ENCODE measurements at regions not wholly inside any gene's neighbourhood (a gene's known extent, or its start where the extent isn't known, plus 50 kb on each side); places are given as distances from the start of the nearest gene placed in this dataset.

DNA sequence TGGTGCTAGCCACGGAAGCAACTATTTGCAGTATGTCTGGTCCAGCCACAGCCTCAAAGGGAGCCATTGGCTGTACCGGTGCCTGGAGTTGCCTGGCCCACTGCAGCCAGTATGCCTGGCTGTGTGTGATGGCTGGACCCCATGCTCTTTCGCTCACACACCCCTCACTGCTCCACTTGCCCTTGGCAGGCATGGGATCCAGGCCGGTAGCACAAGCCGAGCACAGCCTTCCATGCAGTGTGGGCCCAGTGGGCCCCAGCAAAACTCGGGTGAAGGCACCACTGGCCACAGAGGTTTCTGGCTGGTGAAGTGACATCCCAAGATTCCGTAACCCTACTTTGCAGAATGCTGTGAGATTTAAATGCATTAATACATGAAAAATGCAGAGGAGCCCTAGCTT lies 665.8 kb downstream of the PLPP3 start:
- Histone ChIP-seq H3K4me3 (no peak overlapping the region), H3K36me3 (replicated peaks) (no peaks in the 10 kb centered on the region), H3K4me1 (no peaks in the 10 kb centered on the region), H3K27me3 (ENCODE audit: low read depth) (no peaks in the 10 kb centered on the region), H3K9me3 (no peaks in the 10 kb centered on the region)
- in situ Hi-C loops (cut with MboI; ENCODE audit: low sequenced_read_pairs) = no loop called here
- DNase-seq (ENCODE audit: low spot score in 2 of 2) = no peak

DNA sequence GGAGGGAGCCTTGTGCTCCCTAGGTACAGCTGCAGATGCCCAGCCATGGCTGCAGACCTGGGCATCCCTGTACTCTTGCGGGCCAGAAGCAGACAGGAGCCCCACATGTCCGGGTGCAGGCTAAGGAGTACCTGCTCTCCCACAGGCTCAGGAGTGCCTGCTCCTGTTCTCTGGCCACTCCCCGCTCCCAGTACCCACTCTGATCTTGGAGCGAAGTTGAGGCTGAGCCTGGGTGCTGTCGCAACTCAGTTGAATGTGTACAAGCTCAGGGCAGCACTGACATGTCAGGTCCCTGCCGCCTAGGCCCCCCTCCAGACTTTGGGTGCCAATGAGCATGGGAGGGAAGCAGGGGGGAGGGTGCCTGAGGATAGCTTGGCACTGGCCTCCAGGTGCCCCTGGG lies 666.9 kb downstream of the PLPP3 start:
- in situ Hi-C loops (cut with MboI; ENCODE audit: low sequenced_read_pairs) = no loop called here
- no peak overlapping the region for H3K4me3 ChIP-seq
- H3K9me3 ChIP-seq = no peaks in the 10 kb centered on the region
- H3K27me3 ChIP-seq (ENCODE audit: low read depth) = no peaks in the 10 kb centered on the region
- H3K36me3 ChIP-seq (replicated peaks) = no peaks in the 10 kb centered on the region
- no peak for DNase-seq (ENCODE audit: low spot score in 2 of 2)
- no peaks in the 10 kb centered on the region for H3K4me1 ChIP-seq

GRCh38 chr1:55904541-55904940 lies 674.8 kb downstream of the PLPP3 start:
- Histone ChIP-seq H3K9me3 (no peaks in the 10 kb centered on the region), H3K4me1 (no peaks in the 10 kb centered on the region), H3K27me3 (ENCODE audit: low read depth) (no peaks in the 10 kb centered on the region), H3K4me3 (no peak overlapping the region), H3K36me3 (replicated peaks) (no peaks in the 10 kb centered on the region)
- DNase-seq (ENCODE audit: low spot score in 2 of 2) = no peak
- in situ Hi-C loops (cut with MboI; ENCODE audit: low sequenced_read_pairs) = no loop called here

GRCh38 chr1:55898181-55898580 lies 681.2 kb downstream of the PLPP3 start:
- Histone ChIP-seq H3K4me3 (no peak overlapping the region), H3K36me3 (replicated peaks) (no peaks in the 10 kb centered on the region), H3K4me1 (no peaks in the 10 kb centered on the region), H3K9me3 (no peaks in the 10 kb centered on the region), H3K27me3 (ENCODE audit: low read depth) (no peaks in the 10 kb centered on the region)
- in situ Hi-C loops (cut with MboI; ENCODE audit: low sequenced_read_pairs) = no loop called here
- no peak for DNase-seq (ENCODE audit: low spot score in 2 of 2)

- Histone ChIP-seq H3K4me3 (no peak overlapping the region), H3K36me3 (replicated peaks) (no peaks in the 10 kb centered on the region), H3K9me3 (no peaks in the 10 kb centered on the region), H3K27me3 (ENCODE audit: low read depth) (no peaks in the 10 kb centered on the region), H3K4me1 (no peaks in the 10 kb centered on the region)
- no peak for DNase-seq (ENCODE audit: low spot score in 2 of 2)
- in situ Hi-C loops (cut with MboI; ENCODE audit: low sequenced_read_pairs) = no loop called here
Observed at GRCh38 chr1:55896210-55896609, 681.0 kb upstream of the USP24 start.

GRCh38 chr1:55894521-55894920 lies 679.4 kb upstream of the USP24 start:
- in situ Hi-C loops (cut with MboI; ENCODE audit: low sequenced_read_pairs) = no loop called here
- H3K36me3 ChIP-seq (replicated peaks) = no peaks in the 10 kb centered on the region
- DNase-seq (ENCODE audit: low spot score in 2 of 2) = no peak
- no peak overlapping the region for H3K4me3 ChIP-seq
- H3K9me3 ChIP-seq = no peaks in the 10 kb centered on the region
- no peaks in the 10 kb centered on the region for H3K4me1 ChIP-seq
- no peaks in the 10 kb centered on the region for H3K27me3 ChIP-seq (ENCODE audit: low read depth)

- in situ Hi-C loops (cut with MboI; ENCODE audit: low sequenced_read_pairs) = no loop called here
Observed at GRCh38 chr1:55893155-55893554, 678.0 kb upstream of the USP24 start.

DNA sequence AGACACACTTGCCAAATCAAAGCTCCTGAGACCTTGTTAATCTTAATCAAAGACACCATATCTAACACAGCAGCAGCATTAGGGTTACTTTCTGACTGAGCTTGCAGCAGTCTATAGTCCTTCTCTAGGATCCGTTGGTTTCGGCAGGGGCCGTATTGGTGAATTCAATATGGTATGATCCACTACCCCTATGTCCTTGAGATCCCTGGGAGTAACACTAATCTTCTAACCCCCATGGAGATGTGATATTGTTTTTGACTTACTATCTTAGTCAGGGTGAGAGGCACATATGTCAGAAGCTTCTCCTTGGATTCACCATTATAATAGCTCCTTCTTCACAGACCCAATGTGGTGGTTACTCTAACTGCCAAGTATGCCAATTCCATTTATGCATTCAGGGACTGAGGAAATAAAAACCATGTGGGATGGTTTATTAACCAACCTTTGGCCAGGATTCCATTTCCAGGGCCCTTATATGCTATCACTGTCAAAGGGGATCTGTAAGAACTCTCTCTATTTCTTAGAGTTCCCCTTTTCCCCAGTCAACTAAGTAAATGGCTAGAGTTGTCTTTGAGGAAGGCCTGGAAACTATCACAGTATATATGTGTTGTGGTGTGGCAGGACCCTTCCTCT lies 673.6 kb upstream of the USP24 start:
- H3K36me3 ChIP-seq (replicated peaks) = no peaks in the 10 kb centered on the region
- H3K4me1 ChIP-seq = no peaks in the 10 kb centered on the region
- no peak overlapping the region for H3K4me3 ChIP-seq
- in situ Hi-C loops (cut with MboI; ENCODE audit: low sequenced_read_pairs) = no loop called here
- no peak for DNase-seq (ENCODE audit: low spot score in 2 of 2)
- no peaks in the 10 kb centered on the region for H3K9me3 ChIP-seq
- H3K27me3 ChIP-seq (ENCODE audit: low read depth) = 0 out of 2 replicates have a peak, but pooled peaks cover 3% of the 10 kb centered on the region

More at GRCh38 chr1:55893155-55893554, 678.0 kb upstream of the USP24 start:
- no peaks in the 10 kb centered on the region for H3K9me3 ChIP-seq
- no peaks in the 10 kb centered on the region for H3K27me3 ChIP-seq (ENCODE audit: low read depth)
- DNase-seq (ENCODE audit: low spot score in 2 of 2) = peak in 1 of 2 experiments; percentile 28
- no peaks in the 10 kb centered on the region for H3K4me1 ChIP-seq
- H3K4me3 ChIP-seq = no peak overlapping the region
- H3K36me3 ChIP-seq (replicated peaks) = no peaks in the 10 kb centered on the region

- in situ Hi-C loops (cut with MboI; ENCODE audit: low sequenced_read_pairs) = no loop called here
- Histone ChIP-seq H3K27me3 (ENCODE audit: low read depth) (0 out of 2 replicates have a peak, but pooled peaks cover 3% of the 10 kb centered on the region), H3K4me1 (no peaks in the 10 kb centered on the region), H3K4me3 (no peak overlapping the region), H3K36me3 (replicated peaks) (no peaks in the 10 kb centered on the region), H3K9me3 (no peaks in the 10 kb centered on the region)
- DNase-seq (ENCODE audit: low spot score in 2 of 2) = peak in 1 of 2 experiments; percentile 3
Observed at GRCh38 chr1:55886856-55887712, 671.9 kb upstream of the USP24 start.

DNA sequence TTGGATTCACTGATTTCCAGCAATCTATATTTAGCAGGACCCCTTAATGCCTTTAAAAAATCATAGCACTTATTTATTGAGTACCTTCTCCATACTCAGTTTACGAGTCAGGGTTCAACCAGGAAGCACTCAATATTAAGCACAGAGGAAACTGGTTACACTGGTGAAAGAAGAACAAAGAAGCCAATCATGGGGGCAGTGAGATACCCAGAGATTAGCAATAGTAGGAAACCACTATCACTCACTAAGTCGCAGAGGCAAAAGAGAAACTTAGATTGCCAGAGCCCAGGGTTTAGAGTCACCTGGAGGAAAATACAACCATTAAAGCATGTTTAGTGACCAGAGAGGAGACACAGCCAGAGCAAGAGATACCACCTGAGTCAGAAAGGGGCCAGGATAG lies 670.5 kb upstream of the USP24 start:
- Histone ChIP-seq H3K4me1 (no peaks in the 10 kb centered on the region), H3K9me3 (no peaks in the 10 kb centered on the region), H3K4me3 (no peak overlapping the region), H3K36me3 (replicated peaks) (no peaks in the 10 kb centered on the region), H3K27me3 (ENCODE audit: low read depth) (0 out of 2 replicates have a peak, but pooled peaks cover 3% of the 10 kb centered on the region)
- DNase-seq (ENCODE audit: low spot score in 2 of 2) = no peak
- in situ Hi-C loops (cut with MboI; ENCODE audit: low sequenced_read_pairs) = no loop called here

DNA sequence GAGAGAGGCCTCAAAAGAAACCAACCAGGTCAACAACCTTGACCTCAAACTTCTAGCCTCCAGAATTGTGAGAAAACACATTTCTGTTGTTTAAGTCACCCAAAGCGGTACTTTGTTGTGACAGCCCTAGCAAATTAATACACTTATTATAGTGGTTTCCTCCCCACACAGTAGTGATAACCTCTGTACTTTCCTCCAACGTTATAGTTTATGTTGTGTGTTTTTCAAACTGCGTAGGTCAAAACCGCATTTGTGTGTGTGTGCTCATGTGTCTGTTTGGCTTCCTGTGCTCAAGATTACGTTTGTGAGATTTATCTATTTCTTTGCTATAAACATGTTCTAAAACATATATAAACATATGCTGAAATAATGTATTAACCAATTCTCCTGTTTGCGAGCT lies 667.8 kb upstream of the USP24 start:
- 0 out of 2 replicates have a peak, but pooled peaks cover 3% of the 10 kb centered on the region for H3K27me3 ChIP-seq (ENCODE audit: low read depth)
- H3K4me3 ChIP-seq = no peak overlapping the region
- H3K36me3 ChIP-seq (replicated peaks) = no peaks in the 10 kb centered on the region
- no peaks in the 10 kb centered on the region for H3K4me1 ChIP-seq
- DNase-seq (ENCODE audit: low spot score in 2 of 2) = no peak
- H3K9me3 ChIP-seq = no peaks in the 10 kb centered on the region
- in situ Hi-C loops (cut with MboI; ENCODE audit: low sequenced_read_pairs) = no loop called here

DNA sequence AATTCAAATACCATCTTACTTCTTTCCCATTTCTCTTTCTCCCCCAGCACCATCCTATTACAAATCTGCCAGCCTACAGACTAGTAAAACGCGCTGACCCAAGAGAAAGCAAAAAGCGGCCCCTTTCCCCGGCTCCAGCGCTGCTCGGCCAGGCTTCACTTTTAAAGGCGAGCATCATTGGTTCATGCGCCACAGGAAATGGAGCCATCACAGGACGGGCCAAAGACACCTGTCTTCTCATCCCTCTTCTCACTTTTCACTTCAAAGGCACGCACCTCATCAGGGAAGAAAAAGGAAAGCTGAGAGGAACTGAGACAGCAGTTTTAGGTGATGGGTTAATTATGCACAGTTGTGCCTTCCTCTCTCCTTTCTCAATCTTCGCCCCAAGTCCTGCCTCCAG lies 664.2 kb upstream of the USP24 start:
- in situ Hi-C loops (cut with MboI; ENCODE audit: low sequenced_read_pairs) = no loop called here
- no peak for DNase-seq (ENCODE audit: low spot score in 2 of 2)
- Histone ChIP-seq H3K27me3 (ENCODE audit: low read depth) (no peaks in the 10 kb centered on the region), H3K9me3 (no peaks in the 10 kb centered on the region), H3K4me1 (no peaks in the 10 kb centered on the region), H3K4me3 (no peak overlapping the region), H3K36me3 (replicated peaks) (no peaks in the 10 kb centered on the region)

- Histone ChIP-seq H3K4me3 (no peak overlapping the region), H3K27me3 (ENCODE audit: low read depth) (no peaks in the 10 kb centered on the region), H3K36me3 (replicated peaks) (no peaks in the 10 kb centered on the region), H3K9me3 (no peaks in the 10 kb centered on the region), H3K4me1 (no peaks in the 10 kb centered on the region)
- no peak for DNase-seq (ENCODE audit: low spot score in 2 of 2)
- in situ Hi-C loops (cut with MboI; ENCODE audit: low sequenced_read_pairs) = no loop called here
Observed at GRCh38 chr1:55877437-55878232, 662.5 kb upstream of the USP24 start.

All from HAP-1 (cell line).